NCI-H345 (cell line): ENCODE measurements at regions not wholly inside any gene's neighbourhood (a gene's known extent, or its start where the extent isn't known, plus 50 kb on each side); places are given as distances from the start of the nearest gene placed in this dataset.

Source experiments
- DNase-seq: peaks from one replicate; lab custom pipeline; 2025; lab: John Stamatoyannopoulos, UW

GRCh38 chr7:31456646-31457368 lies 57.1 kb upstream of the ITPRID1 start:
- no peak for DNase-seq

GRCh38 chr7:31457551-31457950 lies 56.3 kb upstream of the ITPRID1 start:
- no peak for DNase-seq

- no peak for DNase-seq
These were observed 55.7 kb upstream of the ITPRID1 start for GRCh38 chr7:31458203-31458602.

- no peak for DNase-seq
These were observed 51.3 kb upstream of the ITPRID1 start for GRCh38 chr7:31462636-31463035.
